SK-N-MC (cell line): ENCODE measurements at regions not wholly inside any gene's neighbourhood (a gene's known extent, or its start where the extent isn't known, plus 50 kb on each side); places are given as distances from the start of the nearest gene placed in this dataset.

Source experiments
- EZH2 ChIP-seq: fragments of 200-600 bp; sonication (generic); IDR thresholded peaks from one replicate; pipeline ENCODE4 v1.6.1; 2017; ENCODE audit warnings: antibody characterized with exemption
- POLR2AphosphoS5 ChIP-seq: IDR thresholded peaks from 2 replicates; pipeline ENCODE4 v1.6.1; 2012; ENCODE audit warnings: mild to moderate bottlenecking, low read depth, low read length, borderline replicate concordance

- TF ChIP-seq POLR2AphosphoS5 (no peak), EZH2 (no peak)
Observed at GRCh38 chr5:53411388-53411787, 69.0 kb upstream of the FST start.
